ENCODE measurements at regions not wholly inside any gene's neighbourhood (a gene's known extent, or its start where the extent isn't known, plus 50 kb on each side); places are given as distances from the start of the nearest gene placed in this dataset.

DNA sequence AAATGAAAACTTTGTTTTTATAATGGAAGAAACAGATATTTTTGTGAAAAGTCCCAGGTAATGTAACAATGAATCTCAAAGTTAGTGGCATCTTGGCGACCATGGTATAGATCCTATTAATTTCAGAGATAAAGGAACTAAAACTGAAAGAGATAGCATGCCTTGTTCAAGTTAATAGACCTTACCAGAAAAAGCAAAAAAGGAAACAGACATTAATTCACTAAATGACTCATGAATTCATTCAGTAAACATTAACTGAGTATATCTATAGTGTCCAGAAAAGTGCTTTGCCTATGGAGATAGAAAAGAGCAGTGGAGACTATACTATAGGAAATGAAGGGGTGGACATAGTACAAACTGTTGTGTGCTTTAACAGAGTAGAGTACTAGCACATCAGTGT lies 763.3 kb downstream of the TRIB2 start:
- ATAC-seq (ENCODE audit: low FRiP score) (no peak), DNase-seq (ENCODE audit: low spot score) (no peak)
- TF ChIP-seq, protein P1, sequence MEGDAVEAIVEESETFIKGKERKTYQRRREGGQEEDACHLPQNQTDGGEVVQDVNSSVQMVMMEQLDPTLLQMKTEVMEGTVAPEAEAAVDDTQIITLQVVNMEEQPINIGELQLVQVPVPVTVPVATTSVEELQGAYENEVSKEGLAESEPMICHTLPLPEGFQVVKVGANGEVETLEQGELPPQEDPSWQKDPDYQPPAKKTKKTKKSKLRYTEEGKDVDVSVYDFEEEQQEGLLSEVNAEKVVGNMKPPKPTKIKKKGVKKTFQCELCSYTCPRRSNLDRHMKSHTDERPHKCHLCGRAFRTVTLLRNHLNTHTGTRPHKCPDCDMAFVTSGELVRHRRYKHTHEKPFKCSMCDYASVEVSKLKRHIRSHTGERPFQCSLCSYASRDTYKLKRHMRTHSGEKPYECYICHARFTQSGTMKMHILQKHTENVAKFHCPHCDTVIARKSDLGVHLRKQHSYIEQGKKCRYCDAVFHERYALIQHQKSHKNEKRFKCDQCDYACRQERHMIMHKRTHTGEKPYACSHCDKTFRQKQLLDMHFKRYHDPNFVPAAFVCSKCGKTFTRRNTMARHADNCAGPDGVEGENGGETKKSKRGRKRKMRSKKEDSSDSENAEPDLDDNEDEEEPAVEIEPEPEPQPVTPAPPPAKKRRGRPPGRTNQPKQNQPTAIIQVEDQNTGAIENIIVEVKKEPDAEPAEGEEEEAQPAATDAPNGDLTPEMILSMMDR (IDR thresholded peaks at IDR 0.05): no peak

DNA sequence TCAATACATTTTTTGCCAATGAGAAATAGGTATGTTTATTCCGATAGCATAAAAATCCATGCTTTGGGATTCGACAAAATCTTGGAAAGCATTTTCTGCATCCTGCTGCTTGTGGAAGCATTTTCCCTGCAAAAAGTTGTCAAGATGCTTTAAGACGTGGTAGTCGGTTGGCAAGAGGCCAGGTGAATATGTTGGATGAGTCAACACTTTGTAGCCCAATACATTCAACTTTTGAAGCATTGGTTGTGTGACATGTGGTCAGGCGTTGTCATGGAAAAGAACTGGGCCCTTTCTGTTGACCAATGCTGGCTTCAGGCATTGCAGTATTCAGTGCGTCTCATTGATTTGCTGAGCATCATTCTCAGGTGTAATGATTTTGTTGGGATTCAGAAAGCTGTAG lies 764.5 kb downstream of the TRIB2 start:
- no peak for DNase-seq (ENCODE audit: low spot score)
- TF ChIP-seq, protein P1 (IDR thresholded peaks at IDR 0.05): no peak

DNA sequence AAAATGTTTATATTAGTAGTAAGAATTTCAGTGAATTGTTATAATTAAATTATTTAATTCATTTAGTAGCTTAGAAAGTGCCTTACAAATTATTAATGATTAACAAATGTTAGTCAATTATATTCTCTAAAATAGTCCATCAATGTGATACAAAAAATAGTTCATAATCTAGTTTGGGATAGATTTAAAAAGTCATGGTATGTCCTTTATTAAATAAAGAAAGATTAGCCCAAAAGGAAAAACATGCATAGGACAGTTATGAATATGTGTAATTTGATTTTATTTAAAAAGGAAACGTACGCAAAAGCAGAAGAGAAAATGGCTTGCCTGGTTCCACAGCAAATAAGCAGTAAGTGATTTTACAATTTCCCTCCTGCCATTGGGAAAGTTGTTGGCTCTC lies 768.5 kb downstream of the TRIB2 start:
- TF ChIP-seq, protein P1 (IDR thresholded peaks at IDR 0.05): no peak
- no peak for DNase-seq (ENCODE audit: low spot score)
- no peak for ATAC-seq (ENCODE audit: low FRiP score)

More for the DNA sequence above, 764.5 kb downstream of the TRIB2 start:
- ATAC-seq (ENCODE audit: low FRiP score): no peak

DNA sequence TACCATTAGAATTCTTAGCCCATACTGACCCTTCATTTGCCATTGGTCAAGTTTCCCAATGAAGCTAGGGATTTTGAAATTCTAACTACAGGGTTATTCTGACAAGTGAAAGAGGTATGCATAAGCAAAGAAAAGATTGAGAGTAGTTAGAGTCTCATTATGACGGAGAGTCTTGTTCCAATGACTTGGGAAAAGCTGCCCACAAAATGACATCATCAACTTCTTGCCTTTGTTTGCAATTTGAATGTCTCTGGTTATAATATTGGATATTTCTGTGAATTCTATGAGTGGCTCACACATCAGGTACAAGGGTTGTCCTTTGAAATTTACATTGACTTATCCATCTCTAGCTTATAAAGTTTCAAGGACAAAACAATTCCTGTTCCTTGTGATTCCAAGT lies 772.2 kb downstream of the TRIB2 start:
- TF ChIP-seq, protein P1 (IDR thresholded peaks at IDR 0.05): no peak
- DNase-seq (ENCODE audit: low spot score): no peak
- no peak for ATAC-seq (ENCODE audit: low FRiP score)

DNA sequence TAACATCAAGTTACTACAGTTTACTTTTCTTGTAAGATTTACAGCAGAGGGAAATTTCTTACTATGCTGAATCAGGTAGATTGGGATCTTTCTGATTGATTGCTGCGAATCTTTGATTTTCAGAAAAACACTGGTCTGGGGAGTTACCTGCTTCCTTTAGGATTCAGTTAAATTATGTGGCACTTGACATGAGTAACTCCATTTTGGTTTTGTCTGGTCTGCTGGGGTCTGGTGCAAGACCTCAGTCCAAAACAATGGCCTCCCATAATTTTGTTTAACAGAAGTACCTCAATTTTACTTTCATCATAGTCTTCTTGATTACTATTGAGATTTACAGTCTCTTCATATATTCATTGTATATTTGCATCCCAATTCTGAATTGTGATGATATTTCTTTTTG lies 775.5 kb downstream of the TRIB2 start:
- DNase-seq (ENCODE audit: low spot score) (no peak), ATAC-seq (ENCODE audit: low FRiP score) (no peak)
- TF ChIP-seq, protein P1 (IDR thresholded peaks at IDR 0.05): no peak

DNA sequence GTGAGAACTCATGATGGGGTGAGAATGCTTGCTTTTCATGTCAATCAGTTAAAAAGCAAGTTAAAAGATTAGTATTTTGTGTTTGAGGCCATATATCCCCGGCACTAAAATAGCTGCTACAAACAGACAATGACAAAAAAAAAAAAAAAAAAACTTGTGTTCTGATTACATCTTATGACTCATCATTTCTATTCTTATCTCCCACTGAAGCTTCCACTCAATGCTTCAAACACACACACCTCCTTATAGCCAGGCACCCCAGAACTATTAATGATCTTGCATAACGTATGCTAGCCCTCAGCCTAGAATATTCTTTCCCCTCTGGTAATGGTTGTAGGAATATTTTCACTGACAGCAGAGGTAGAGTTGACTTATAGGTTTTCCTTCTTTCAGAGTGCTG lies 778.3 kb downstream of the TRIB2 start:
- ATAC-seq (ENCODE audit: low FRiP score) (no peak), DNase-seq (ENCODE audit: low spot score) (no peak)
- TF ChIP-seq, protein P1 (IDR thresholded peaks at IDR 0.05): no peak

DNA sequence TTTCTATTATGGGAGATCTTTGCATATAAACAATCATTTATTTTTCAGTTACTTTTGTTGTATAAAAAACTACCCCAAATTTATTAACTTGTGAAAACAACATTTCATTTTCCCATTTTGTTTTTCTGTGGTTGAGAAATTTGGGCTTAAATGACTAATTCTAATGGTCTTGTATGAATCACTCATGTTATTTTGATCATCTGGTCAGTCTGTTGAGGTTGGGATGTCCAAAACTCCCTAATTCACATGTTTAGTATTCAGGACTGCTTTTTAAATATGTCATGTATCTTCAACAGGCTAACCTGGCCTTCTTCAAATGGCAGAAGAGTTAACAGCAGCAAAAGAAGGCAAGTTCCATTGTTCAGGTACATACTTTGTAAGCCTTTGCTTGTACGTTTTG lies 788.1 kb downstream of the TRIB2 start:
- ATAC-seq (ENCODE audit: low FRiP score) (no peak), DNase-seq (ENCODE audit: low spot score) (no peak)
- TF ChIP-seq, protein P1 (IDR thresholded peaks at IDR 0.05): no peak

Measured in omental fat pad (tissue), 3 donors.